Endothelial cell of umbilical vein (primary cell): ENCODE measurements at regions not wholly inside any gene's neighbourhood (a gene's known extent, or its start where the extent isn't known, plus 50 kb on each side); places are given as distances from the start of the nearest gene placed in this dataset.

Experiments used
- BruUV-seq: library from RNA; stranded (reverse); fragments of 400-500 nt; replicated peaks from 2 replicates; lab custom pipeline; 2021; lab: Mats Ljungman, UMichigan
- CTCF ChIA-PET: fragments of 300-600, 350-600 bp; sonication (Branson Sonifier 250); formaldehyde crosslinking; loops from one replicate; lab custom pipeline; 2021; ENCODE audit warnings: antibody characterized with exemption, inconsistent platforms; lab: Charles Lee
- POLR2A ChIA-PET: fragments of 300-600, 350-600 bp; sonication (Branson Sonifier 250); formaldehyde crosslinking; loops from one replicate; lab custom pipeline; 2021; ENCODE audit warnings: antibody characterized with exemption, inconsistent platforms; lab: Charles Lee
- DNase-seq: peaks from one replicate; pipeline ENCODE4 v3.0.0-alpha.2; 2011; ENCODE audit warnings: low read depth, low spot score
- FAIRE-seq: peaks from 2 replicates; lab custom pipeline; 2011; peaks lifted over from hg19 to GRCh38; lab: Jason Lieb, UNC
- H2AFZ ChIP-seq: 2 replicates; pipeline ENCODE4 v1.6.0; 2012; ENCODE audit warnings: low read depth, low read length, control low read depth, inconsistent platforms
- H3K27ac ChIP-seq: 2 replicates; pipeline ENCODE4 v1.5.1; 2011; ENCODE audit warnings: low read depth, mild to moderate bottlenecking, control low read depth, low read length, moderate library complexity; ENCODE audit not compliant: insufficient read depth
- H3K27me3 ChIP-seq, 2 experiments: 2 replicates each; pipeline versions ENCODE4 v1.6.0 to v1.6.1; 2011; ENCODE audit warnings: low read length in 2 of 2, mixed read lengths in 1 of 2; ENCODE audit not compliant: control insufficient read depth in 2 of 2, insufficient read depth in 2 of 2
- H3K36me3 ChIP-seq, 2 experiments: 2 replicates in 1 of 2; 3 replicates in 1 of 2; pipeline ENCODE4 v1.5.1; 2011; ENCODE audit warnings: low read length in 2 of 2, mild to moderate bottlenecking in 1 of 2, moderate library complexity in 1 of 2; ENCODE audit not compliant: control insufficient read depth in 2 of 2, insufficient read depth in 2 of 2; ENCODE audit errors: extremely low read depth in 1 of 2
- H3K4me1 ChIP-seq: 3 replicates; pipeline ENCODE4 v1.5.1; 2011; ENCODE audit warnings: mild to moderate bottlenecking, low read length; ENCODE audit not compliant: control insufficient read depth, insufficient read depth; ENCODE audit errors: extremely low read depth
- H3K4me2 ChIP-seq: 2 replicates; pipeline ENCODE4 v1.6.1; 2011; ENCODE audit warnings: low read length, control low read depth, mixed read lengths; ENCODE audit not compliant: insufficient read depth
- H3K4me3 ChIP-seq, 3 experiments: fragments of 200-600 bp in 1 of 3; sonication (generic), shearing (Covaris generic) in 1 of 3; replicated peaks in 1 of 3; 2 replicates each; pipeline ENCODE4 v1.5.1; 2011 to 2016; ENCODE audit warnings: control low read depth in 3 of 3, low read length in 3 of 3, mild to moderate bottlenecking in 2 of 3, inconsistent platforms in 1 of 3, low read depth in 1 of 3, moderate library complexity in 1 of 3; ENCODE audit not compliant: insufficient read depth in 1 of 3
- H3K79me2 ChIP-seq: 2 replicates; pipeline ENCODE4 v1.6.0; 2012; ENCODE audit warnings: low read length, inconsistent platforms; ENCODE audit not compliant: control insufficient read depth, insufficient read depth
- H3K9ac ChIP-seq: replicated peaks from 2 replicates; pipeline ENCODE3; 2011; ENCODE audit warnings: low read length, control low read depth; ENCODE audit not compliant: insufficient read depth; ENCODE audit errors: extremely low read depth
- H3K9me1 ChIP-seq: replicated peaks from 3 replicates; pipeline ENCODE4 v1.6.0; 2011; ENCODE audit warnings: mild to moderate bottlenecking, low read length; ENCODE audit not compliant: control insufficient read depth, insufficient read depth; ENCODE audit errors: extremely low read depth
- H3K9me3 ChIP-seq: replicated peaks from 2 replicates; pipeline ENCODE4 v1.5.1; 2012; ENCODE audit warnings: low read length, inconsistent platforms; ENCODE audit not compliant: control insufficient read depth, insufficient read depth
- H4K20me1 ChIP-seq: replicated peaks from 2 replicates; pipeline ENCODE3; 2011; ENCODE audit warnings: mild to moderate bottlenecking, low read length; ENCODE audit not compliant: control insufficient read depth, insufficient read depth; ENCODE audit errors: extremely low read depth
- CTCF ChIP-seq, 2 donors: IDR thresholded peaks; 1 replicate in 1 of 2; 2 replicates in 1 of 2; pipeline ENCODE4 v1.5.1; 2011; ENCODE audit warnings: low read length in 2 of 2, mild to moderate bottlenecking in 2 of 2, moderate library complexity in 2 of 2, control low read depth in 1 of 2, inconsistent platforms in 1 of 2, low read depth in 1 of 2; ENCODE audit not compliant: insufficient read depth in 1 of 2; ENCODE audit errors: extremely low read depth in 1 of 2
- EZH2 ChIP-seq: IDR thresholded peaks from 2 replicates; pipeline ENCODE4 v1.6.1; 2012; ENCODE audit warnings: borderline replicate concordance, low read depth, mild to moderate bottlenecking, moderate library complexity, low read length, inconsistent platforms; ENCODE audit not compliant: severe bottlenecking
- FOS ChIP-seq: IDR thresholded peaks from 2 replicates; pipeline ENCODE4 v1.6.1; 2011; ENCODE audit warnings: mild to moderate bottlenecking, low read length, moderate library complexity, borderline replicate concordance; ENCODE audit not compliant: insufficient read depth
- GATA2 ChIP-seq: IDR thresholded peaks from 2 replicates; pipeline ENCODE4 v1.7.0; 2011; ENCODE audit warnings: low read depth, mild to moderate bottlenecking, moderate library complexity, mixed read lengths, low read length; ENCODE audit not compliant: insufficient read length, insufficient read depth
- JUN ChIP-seq: IDR thresholded peaks from 2 replicates; pipeline ENCODE4 v1.6.1; 2011; ENCODE audit warnings: borderline replicate concordance, low read depth; ENCODE audit not compliant: insufficient read length, insufficient read depth
- MAX ChIP-seq: IDR thresholded peaks from 2 replicates; pipeline ENCODE4 v1.6.1; 2011; ENCODE audit not compliant: insufficient read depth, insufficient read length
- MYC ChIP-seq: IDR thresholded peaks from one replicate; pipeline ENCODE4 v1.6.1; 2011; ENCODE audit warnings: mild to moderate bottlenecking, low read depth, low read length
- POLR2A ChIP-seq: IDR thresholded peaks from 2 replicates; pipeline ENCODE4 v1.6.1; 2012; ENCODE audit warnings: low read depth, mild to moderate bottlenecking, control low read depth, low read length
- POLR2AphosphoS5 ChIP-seq: IDR thresholded peaks from 2 replicates; pipeline ENCODE4 v1.6.1; 2012; ENCODE audit warnings: low read depth, mild to moderate bottlenecking, control low read depth, low read length, moderate library complexity; ENCODE audit not compliant: insufficient read depth
- dilution Hi-C: fragments of 300-500 bp; cut with MboI; formaldehyde crosslinking; loops from one replicate; pipeline ENCODE4 v1.15.0; 2019; ENCODE audit warnings: low sequenced_read_pairs; ENCODE audit not compliant: extremely low pct_ligation_motif_present
- intact Hi-C: fragments of 100-400 bp; cut with micrococcal nuclease; formaldehyde crosslinking; loops from one replicate; pipeline ENCODE4 v1.10.0; 2022

- Histone ChIP-seq H3K4me2 (no peak overlapping the region), H3K9ac (no peak overlapping the region), H3K27me3 (no peaks in the 10 kb centered on the region), H3K9me1 (no peaks in the 10 kb centered on the region), H3K79me2 (no peaks in the 10 kb centered on the region), H3K4me1 (no peaks in the 10 kb centered on the region), H3K4me3 (no peak overlapping the region), H2AFZ (no peak overlapping the region), H3K27ac (no peak overlapping the region), H4K20me1 (no peaks in the 10 kb centered on the region), H3K9me3 (no peaks in the 10 kb centered on the region), H3K36me3 (no peaks in the 10 kb centered on the region)
- ChIA-PET CTCF (interaction anchor here (1.2 to 1.6 kb wide), 2 partner anchors 11 to 15 kb away, joined by 3 to 4 read pairs; no protein-coding TSS in a partner anchor), POLR2A (no interaction called here)
- no TSS peak for BruUV-seq
- TF ChIP-seq FOS (no peak), EZH2 (no peak), JUN (no peak), POLR2A (no peak), GATA2 (no peak), MAX (no peak), POLR2AphosphoS5 (no peak), MYC (no peak), CTCF (IDR thresholded peaks at IDR 0.05; ENCODE audit: extremely low read depth in 1 of 2, insufficient read depth in 1 of 2, low read depth in 1 of 2, low read length in 2 of 2) (no peak)
- intact Hi-C loops (no loop called here), dilution Hi-C loops (no loop called here)
- FAIRE-seq, result no peak
- no peak for DNase-seq
These were observed 452.9 kb downstream of the TMEM135 start for GRCh38 chr11:87490671-87491070.
